ENCODE measurements at regions not wholly inside any gene's neighbourhood (a gene's known extent, or its start where the extent isn't known, plus 50 kb on each side); places are given as distances from the start of the nearest gene placed in this dataset.

GRCh38 chr4:20552004-20552403, 148.3 kb upstream of the PACRGL start:
- no peak for DNase-seq
- no peak for TF ChIP-seq CTCF (IDR thresholded peaks at IDR 0.05)
- TF ChIP-seq POLR2A (IDR thresholded peaks at IDR 0.05) = no peak
- no peak for TF ChIP-seq POLR2AphosphoS5 (IDR thresholded peaks at IDR 0.05)
- no peak for TF ChIP-seq EP300 (IDR thresholded peaks at IDR 0.05)
- Histone ChIP-seq H3K27me3 (no peaks in the 10 kb centered on the region), H3K4me1 (no peaks in the 10 kb centered on the region), H3K36me3 (no peaks in the 10 kb centered on the region), H3K27ac (no peak overlapping the region), H3K4me3 (no peak overlapping the region), H3K9me3 (no peaks in the 10 kb centered on the region)
- ATAC-seq (ENCODE audit: low FRiP score in 2 of 2) = no peak
- WGBS, 2 donors = 67 to 78% methylated on average over 5 of the region's 5 CpGs

GRCh38 chr4:20554134-20554533, 146.1 kb upstream of the PACRGL start:
- no peaks in the 10 kb centered on the region for H3K36me3 ChIP-seq
- WGBS, 2 donors = 61 to 72% methylated on average over 2 of the region's 2 CpGs
- no peak overlapping the region for H3K4me3 ChIP-seq
- ATAC-seq (ENCODE audit: low FRiP score in 2 of 2) = no peak
- H3K4me1 ChIP-seq = no peaks in the 10 kb centered on the region
- TF ChIP-seq POLR2A (IDR thresholded peaks at IDR 0.05) (no peak), POLR2AphosphoS5 (IDR thresholded peaks at IDR 0.05) (no peak), CTCF (IDR thresholded peaks at IDR 0.05) (no peak), EP300 (IDR thresholded peaks at IDR 0.05) (no peak)
- no peak for DNase-seq
- no peaks in the 10 kb centered on the region for H3K27me3 ChIP-seq
- no peaks in the 10 kb centered on the region for H3K9me3 ChIP-seq
- H3K27ac ChIP-seq = no peak overlapping the region

DNA sequence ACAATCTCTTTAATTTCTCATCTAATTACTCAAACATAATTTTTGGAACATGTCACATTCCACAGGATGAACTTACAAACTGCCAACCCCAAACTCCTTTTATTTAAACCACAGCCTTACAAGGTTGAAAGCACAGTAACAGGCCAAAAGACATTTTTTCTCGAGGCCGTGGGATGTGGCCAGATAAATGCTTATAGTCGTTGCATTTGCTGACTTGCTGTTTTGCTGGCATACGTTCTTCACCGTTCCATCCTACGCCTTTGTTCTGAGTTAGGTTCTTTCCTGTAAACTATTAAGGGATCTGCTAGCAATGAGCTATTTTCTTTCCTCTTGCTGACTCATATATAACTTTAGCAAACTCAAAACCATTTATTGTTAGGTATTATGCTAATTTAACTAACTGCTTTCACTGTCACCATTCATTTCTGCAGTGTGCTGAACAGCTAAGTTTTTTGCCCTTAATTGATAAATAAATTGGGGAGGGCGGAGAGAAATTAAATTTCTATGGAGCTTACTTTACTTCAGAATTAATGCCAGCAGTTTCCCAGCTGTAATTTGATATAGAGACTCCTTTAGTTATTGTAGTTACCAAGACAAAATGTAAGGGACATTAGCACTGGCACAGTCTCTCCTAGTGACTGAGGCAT, 135.1 kb upstream of the PACRGL start:
- H3K4me3 ChIP-seq = no peak overlapping the region
- H3K27ac ChIP-seq = no peak overlapping the region
- DNase-seq (no peak), ATAC-seq (ENCODE audit: low FRiP score in 2 of 2) (no peak)
- no peaks in the 10 kb centered on the region for H3K36me3 ChIP-seq
- WGBS, 2 donors = 64 to 73% methylated on average over 7 of the region's 7 CpGs
- H3K27me3 ChIP-seq = no peaks in the 10 kb centered on the region
- H3K4me1 ChIP-seq = no peaks in the 10 kb centered on the region
- TF ChIP-seq POLR2A (IDR thresholded peaks at IDR 0.05) (no peak), CTCF (IDR thresholded peaks at IDR 0.05) (no peak), EP300 (IDR thresholded peaks at IDR 0.05) (no peak), POLR2AphosphoS5 (IDR thresholded peaks at IDR 0.05) (no peak)
- H3K9me3 ChIP-seq = no peaks in the 10 kb centered on the region

DNA sequence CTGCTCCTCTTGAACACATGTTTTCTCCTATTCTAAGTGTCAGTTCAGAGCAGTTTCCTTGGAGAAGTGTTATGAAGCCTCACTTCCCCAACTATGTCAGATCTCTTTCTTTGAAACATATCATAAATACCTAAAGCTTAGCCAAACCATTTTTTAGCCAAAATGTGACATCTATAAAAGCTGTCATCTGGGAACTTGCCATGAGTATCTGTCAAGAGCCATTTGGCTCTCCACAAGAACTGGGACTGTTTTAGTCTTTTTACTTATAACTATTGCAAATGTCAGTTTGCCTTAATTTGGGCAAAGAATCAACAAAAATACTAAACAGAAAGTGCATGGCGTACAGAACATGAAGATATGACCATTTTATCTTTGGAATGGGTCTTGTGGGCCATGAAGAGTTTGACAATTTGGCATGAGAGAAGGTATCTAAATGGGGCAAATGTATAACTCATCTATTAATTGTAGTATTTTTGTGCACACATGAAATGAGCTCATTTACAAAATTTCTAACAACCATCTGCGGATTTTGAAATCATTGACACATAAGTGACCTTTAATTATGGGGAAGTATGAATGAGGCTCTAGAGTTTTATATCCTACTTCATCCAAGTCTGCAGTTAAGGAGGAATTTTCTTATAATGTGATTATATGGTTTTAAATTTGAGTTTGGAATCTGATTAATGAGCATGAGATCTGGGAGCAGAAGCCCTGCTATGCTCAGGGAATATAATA, 129.1 kb upstream of the PACRGL start:
- H3K9me3 ChIP-seq = no peaks in the 10 kb centered on the region
- no peak for TF ChIP-seq EP300 (IDR thresholded peaks at IDR 0.05)
- TF ChIP-seq POLR2A (IDR thresholded peaks at IDR 0.05) = no peak
- TF ChIP-seq POLR2AphosphoS5 (IDR thresholded peaks at IDR 0.05) = no peak
- no peak for TF ChIP-seq CTCF (IDR thresholded peaks at IDR 0.05)
- no peak overlapping the region for H3K27ac ChIP-seq
- H3K36me3 ChIP-seq = no peaks in the 10 kb centered on the region
- 70 to 71% methylated on average over 2 of the region's 2 CpGs for WGBS, 2 donors
- DNase-seq (no peak), ATAC-seq (ENCODE audit: low FRiP score in 2 of 2) (no peak)
- no peak overlapping the region for H3K4me3 ChIP-seq
- H3K4me1 ChIP-seq = no peaks in the 10 kb centered on the region
- H3K27me3 ChIP-seq = no peaks in the 10 kb centered on the region

- ATAC-seq (ENCODE audit: low FRiP score in 2 of 2) (no peak), DNase-seq (no peak)
- WGBS, 2 donors = 88 to 89% methylated on average over 8 of the region's 8 CpGs
- H3K36me3 ChIP-seq = no peaks in the 10 kb centered on the region
- TF ChIP-seq CTCF (IDR thresholded peaks at IDR 0.05) = no peak
- TF ChIP-seq EP300 (IDR thresholded peaks at IDR 0.05) = no peak
- no peaks in the 10 kb centered on the region for H3K4me1 ChIP-seq
- no peak overlapping the region for H3K4me3 ChIP-seq
- no peaks in the 10 kb centered on the region for H3K27me3 ChIP-seq
- H3K9me3 ChIP-seq = no peaks in the 10 kb centered on the region
- no peak overlapping the region for H3K27ac ChIP-seq
Measured at GRCh38 chr4:20572976-20573375, 127.3 kb upstream of the PACRGL start.
